HFF-Myc (cell line): ENCODE measurements at regions not wholly inside any gene's neighbourhood (a gene's known extent, or its start where the extent isn't known, plus 50 kb on each side); places are given as distances from the start of the nearest gene placed in this dataset.

ENCODE experiments used
- DNase-seq: peaks from one replicate; pipeline ENCODE4 v3.0.0-alpha.2; 2011; ENCODE audit warnings: low read depth; ENCODE audit errors: extremely low read depth
- H3K4me3 ChIP-seq: replicated peaks from 2 replicates; pipeline ENCODE4 v1.5.1; 2011; ENCODE audit warnings: low read depth, mild to moderate bottlenecking, control low read depth, low read length
- CTCF ChIP-seq: IDR thresholded peaks from 2 replicates; pipeline ENCODE4 v1.5.1; 2012; ENCODE audit warnings: mild to moderate bottlenecking, low read depth, low read length, control low read depth; ENCODE audit errors: missing control alignments

DNA sequence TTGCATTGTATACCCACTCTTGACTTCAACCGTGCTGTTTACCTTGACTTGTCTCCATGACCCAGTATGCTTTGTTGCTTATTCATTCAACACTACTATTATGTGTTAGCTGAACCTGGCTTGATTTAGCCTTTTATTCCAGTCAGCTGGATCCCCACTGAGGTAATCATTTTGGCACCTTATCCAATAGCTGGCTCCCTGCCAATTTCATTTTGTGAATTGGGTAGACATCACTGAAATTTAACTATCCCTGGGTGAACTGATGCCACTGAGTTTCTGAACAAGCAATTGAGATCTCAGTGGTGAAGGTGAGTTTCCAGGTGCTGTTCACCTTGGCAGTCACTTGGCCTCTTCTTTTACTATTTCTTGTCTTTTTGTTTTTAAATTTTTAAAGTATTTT is 584.3 kb downstream of the ADCYAP1 start:
- no peak for TF ChIP-seq CTCF
- H3K4me3 ChIP-seq = no peak overlapping the region
- no peak for DNase-seq

DNA sequence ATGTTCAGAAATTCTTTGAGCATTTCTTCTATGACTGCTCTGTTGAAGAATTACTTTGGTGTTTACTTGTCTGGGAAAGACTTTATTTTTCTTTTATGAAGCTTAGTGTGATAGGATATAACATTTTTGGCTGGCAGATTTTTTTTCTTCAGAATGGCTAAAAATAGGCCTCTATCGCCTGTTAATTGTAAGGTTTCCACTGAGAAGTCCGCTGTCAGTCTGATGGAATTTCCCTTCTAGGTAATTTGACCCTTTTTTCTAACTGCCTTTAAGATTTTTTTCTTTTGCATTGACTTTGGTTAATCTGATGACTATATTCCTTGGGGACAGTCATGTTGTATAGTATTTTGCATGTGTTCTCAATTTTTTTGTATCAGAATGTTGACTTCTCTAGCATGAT is 590.7 kb downstream of the ADCYAP1 start:
- no peak overlapping the region for H3K4me3 ChIP-seq
- DNase-seq = no peak
- TF ChIP-seq CTCF = no peak

DNA sequence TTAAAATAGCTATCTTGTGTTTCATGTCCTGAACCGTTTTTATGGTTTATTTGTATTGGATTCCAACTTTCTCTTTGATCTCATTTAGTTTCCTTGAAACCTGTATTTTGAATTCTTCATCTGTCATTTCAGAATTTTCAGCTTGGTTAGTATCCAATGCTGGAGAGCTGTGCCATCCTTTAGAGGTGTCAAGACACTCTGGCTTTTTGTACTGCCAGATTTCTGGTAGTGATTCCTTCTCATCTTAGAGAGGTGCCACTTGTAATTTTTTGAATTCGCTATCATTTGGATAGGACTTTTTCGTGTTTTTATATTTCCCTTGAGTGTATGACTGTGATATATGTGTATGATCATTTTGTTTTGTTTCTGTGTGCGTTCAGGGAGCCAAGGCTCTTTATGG is 591.4 kb downstream of the ADCYAP1 start:
- TF ChIP-seq CTCF = no peak
- no peak overlapping the region for H3K4me3 ChIP-seq
- DNase-seq = no peak

DNA sequence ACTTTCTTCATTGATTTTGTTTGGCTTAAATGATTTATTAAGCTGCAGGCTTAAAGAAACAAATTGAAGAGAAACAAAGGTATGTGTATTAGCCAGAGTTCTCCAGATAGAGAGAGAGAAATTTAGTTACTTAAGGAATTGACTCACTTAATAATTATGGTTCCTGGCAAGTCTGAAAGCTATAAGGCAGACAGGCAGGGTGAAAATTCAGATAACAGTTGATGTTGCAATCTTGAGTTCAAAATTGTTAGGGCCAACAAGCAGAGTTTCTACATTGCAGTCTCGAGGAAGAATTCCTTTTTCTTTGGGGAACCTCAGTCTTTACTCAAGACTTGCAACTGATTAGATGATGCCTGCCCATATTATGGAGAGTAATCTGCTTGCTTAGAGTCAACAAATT is 593.5 kb downstream of the ADCYAP1 start:
- no peak for DNase-seq
- H3K4me3 ChIP-seq = no peak overlapping the region
- TF ChIP-seq CTCF = no peak

GRCh38 chr18:1499265-1499664 is 594.6 kb downstream of the ADCYAP1 start:
- DNase-seq = no peak
- no peak for TF ChIP-seq CTCF
- no peak overlapping the region for H3K4me3 ChIP-seq

- TF ChIP-seq CTCF = no peak
- no peak overlapping the region for H3K4me3 ChIP-seq
These were observed 599.2 kb downstream of the ADCYAP1 start for GRCh38 chr18:1503847-1504246.

DNA sequence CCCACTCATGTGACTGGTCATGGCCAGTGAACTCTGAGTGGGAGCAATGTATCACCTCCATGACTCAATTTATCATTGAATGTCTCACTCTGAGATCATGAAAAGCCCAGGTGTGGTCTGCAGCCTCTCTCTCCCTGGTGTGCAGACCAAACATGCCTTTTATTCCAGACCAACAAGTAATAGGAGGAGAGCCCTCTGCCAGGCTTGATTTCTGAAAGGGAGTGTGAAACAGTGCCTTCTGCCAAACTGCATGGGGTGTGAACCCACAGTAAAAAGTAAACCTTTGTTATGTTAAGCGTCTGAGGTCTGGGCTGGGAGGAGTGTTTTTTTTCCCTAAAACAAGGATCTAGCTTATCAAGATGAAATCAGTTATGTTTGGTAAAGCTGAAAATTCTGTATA is 601.2 kb downstream of the ADCYAP1 start:
- TF ChIP-seq CTCF = no peak
- H3K4me3 ChIP-seq = no peak overlapping the region
- DNase-seq = no peak

More at GRCh38 chr18:1503847-1504246, 599.2 kb downstream of the ADCYAP1 start:
- no peak for DNase-seq
